Thyroid gland (tissue), 4 donors: ENCODE measurements at regions not wholly inside any gene's neighbourhood (a gene's known extent, or its start where the extent isn't known, plus 50 kb on each side); places are given as distances from the start of the nearest gene placed in this dataset.

Source experiments
- POLR2A ChIP-seq, 2 donors: fragments of 450-650 bp; IDR thresholded peaks; one replicate each; pipeline ENCODE4 v1.6.1; 2017; ENCODE audit warnings: antibody characterized with exemption in 2 of 2, mild to moderate bottlenecking in 2 of 2, moderate library complexity in 1 of 2
- TF ChIP-seq, protein P1 (sequence below), 6 experiments: fragments of 200-600 bp in 3 of 6; fragments of 450-650 bp in 3 of 6; sonication (generic) in 3 of 6; IDR thresholded peaks; one replicate each; pipeline ENCODE4 v1.5.1; 2016 to 2019; ENCODE audit warnings: antibody characterized with exemption in 6 of 6, mild to moderate bottlenecking in 2 of 6, inconsistent platforms in 1 of 6, moderate library complexity in 1 of 6

GRCh38 chr2:149996901-149997300, 409.3 kb upstream of the MMADHC start:
- TF ChIP-seq, protein P1, sequence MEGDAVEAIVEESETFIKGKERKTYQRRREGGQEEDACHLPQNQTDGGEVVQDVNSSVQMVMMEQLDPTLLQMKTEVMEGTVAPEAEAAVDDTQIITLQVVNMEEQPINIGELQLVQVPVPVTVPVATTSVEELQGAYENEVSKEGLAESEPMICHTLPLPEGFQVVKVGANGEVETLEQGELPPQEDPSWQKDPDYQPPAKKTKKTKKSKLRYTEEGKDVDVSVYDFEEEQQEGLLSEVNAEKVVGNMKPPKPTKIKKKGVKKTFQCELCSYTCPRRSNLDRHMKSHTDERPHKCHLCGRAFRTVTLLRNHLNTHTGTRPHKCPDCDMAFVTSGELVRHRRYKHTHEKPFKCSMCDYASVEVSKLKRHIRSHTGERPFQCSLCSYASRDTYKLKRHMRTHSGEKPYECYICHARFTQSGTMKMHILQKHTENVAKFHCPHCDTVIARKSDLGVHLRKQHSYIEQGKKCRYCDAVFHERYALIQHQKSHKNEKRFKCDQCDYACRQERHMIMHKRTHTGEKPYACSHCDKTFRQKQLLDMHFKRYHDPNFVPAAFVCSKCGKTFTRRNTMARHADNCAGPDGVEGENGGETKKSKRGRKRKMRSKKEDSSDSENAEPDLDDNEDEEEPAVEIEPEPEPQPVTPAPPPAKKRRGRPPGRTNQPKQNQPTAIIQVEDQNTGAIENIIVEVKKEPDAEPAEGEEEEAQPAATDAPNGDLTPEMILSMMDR (IDR thresholded peaks at IDR 0.05): no peak
- no peak for TF ChIP-seq POLR2A (IDR thresholded peaks at IDR 0.05)
